Heart right ventricle (tissue), 16 donors: ENCODE measurements at regions not wholly inside any gene's neighbourhood (a gene's known extent, or its start where the extent isn't known, plus 50 kb on each side); places are given as distances from the start of the nearest gene placed in this dataset.
"Not testable (repeated sequence)": the region's sequence is repeated elsewhere in the genome, so short reads cannot be mapped to it uniquely, and the experiment has no call there.

Experiments used
- ATAC-seq, 8 donors: fragments of 200-7000 bp; cut with Tn5 transposase; one replicate each; pipeline ENCODE4 v1.9.1; 2020; ENCODE audit warnings: mild to moderate bottlenecking in 8 of 8, moderate library complexity in 8 of 8, moderate number of reproducible peaks in 1 of 8
- DNase-seq, 2 donors: peaks; one replicate each; pipeline ENCODE4 v3.0.0-alpha.2; 2020
- H3K27ac ChIP-seq, 10 donors: fragments of 200-600 bp; sonication (generic) in 2 of 10; one replicate each; pipeline versions ENCODE4 v1.5.0 to v1.8.0; 2020 to 2022; ENCODE audit warnings: mild to moderate bottlenecking in 3 of 10
- H3K27me3 ChIP-seq, 7 donors: fragments of 200-600 bp; one replicate each; pipeline ENCODE4 v1.8.0; 2021 to 2022; ENCODE audit warnings: mild to moderate bottlenecking in 2 of 7
- H3K36me3 ChIP-seq, 9 donors: fragments of 200-600 bp; sonication (generic) in 1 of 9; one replicate each; pipeline versions ENCODE4 v1.5.0 to v1.8.0; 2020 to 2022; ENCODE audit warnings: mild to moderate bottlenecking in 2 of 9
- H3K4me1 ChIP-seq, 9 donors: fragments of 200-600 bp; sonication (generic) in 1 of 9; one replicate each; pipeline versions ENCODE4 v1.5.0 to v1.8.0; 2020 to 2022; ENCODE audit warnings: mild to moderate bottlenecking in 4 of 9
- H3K4me3 ChIP-seq, 10 donors: fragments of 200-600 bp; sonication (generic) in 2 of 10; one replicate each; pipeline versions ENCODE4 v1.5.0 to v1.8.0; 2020 to 2022; ENCODE audit warnings: mild to moderate bottlenecking in 7 of 10, moderate library complexity in 2 of 10
- H3K9me3 ChIP-seq, 11 donors: fragments of 200-600 bp in 10 of 11; sonication (generic) in 2 of 11; one replicate each; pipeline versions ENCODE4 v1.5.0 to v1.8.0; 2013 to 2022; ENCODE audit warnings: mild to moderate bottlenecking in 2 of 11, control low read depth in 1 of 11, moderate library complexity in 1 of 11
- WGBS, 2 donors: extraction: QIAGEN DNeasy Blood & Tissue Kit; methylation state at CpG; one replicate each; pipeline ENCODE4 v1.1.7; 2013; ENCODE audit warnings: inconsistent platforms in 1 of 2; 5-methylcytosine and 5-hydroxymethylcytosine counted together
- intact Hi-C, 10 donors: fragments of 100-400 bp; cut with DNase I; formaldehyde crosslinking; loops; one replicate each; pipeline versions ENCODE4 v1.11.1 to v1.14.2; 2022
- TF ChIP-seq, protein P1 (sequence below), 9 donors: fragments of 200-600 bp; sonication (generic) in 2 of 9; IDR thresholded peaks; one replicate each; pipeline versions ENCODE4 v1.5.0 to v1.8.0; 2021 to 2022; ENCODE audit warnings: antibody characterized with exemption in 9 of 9, mild to moderate bottlenecking in 5 of 9, moderate library complexity in 1 of 9
- donor health status: Arrhythmogenic right ventricular cardiomyopathy.
- donor health status: ischemic (EF 13 %, LVEDD 7.1; RV severe dilation, severe dysfunction).
- donor health status: healthy with polysubstance abuse.
- donor health status: DM: no; HTN: yes; CAD: no.
- donor health status: DM: no; HTN: no; CAD: no.
- donor health status: ischemic (EF 25% LVEDD 6.9; RV normal size, moderate dysfunction).
- donor health status: ischemic (EF 25% LVEDD 5.7; RV mildly dilated, moderate dysfunction).
- donor health status: healthy.
- donor health status: DM: yes; HTN: yes; CAD: no.
- donor health status: Ischemic cardiomyopathy.
- donor health status: ischemic (EF 35%, LVEDD 5.7; RV mildly dilated, moderate dysfunction).
- donor health status: nonischemic (EF 11% LVEDD 7.7; RV severe dilation, severe dysfunction).
- donor health status: DM: yes; HTN: yes; CAD: no.
- donor health status: PGD.
- donor health status: ischemic (EF 29% LVEDD 5.4; RV normal size, mild dysfunction).
- donor health status: nonischemic (EF 23%, LVEDD 6.1; RV moderate dilation, normal function).

DNA sequence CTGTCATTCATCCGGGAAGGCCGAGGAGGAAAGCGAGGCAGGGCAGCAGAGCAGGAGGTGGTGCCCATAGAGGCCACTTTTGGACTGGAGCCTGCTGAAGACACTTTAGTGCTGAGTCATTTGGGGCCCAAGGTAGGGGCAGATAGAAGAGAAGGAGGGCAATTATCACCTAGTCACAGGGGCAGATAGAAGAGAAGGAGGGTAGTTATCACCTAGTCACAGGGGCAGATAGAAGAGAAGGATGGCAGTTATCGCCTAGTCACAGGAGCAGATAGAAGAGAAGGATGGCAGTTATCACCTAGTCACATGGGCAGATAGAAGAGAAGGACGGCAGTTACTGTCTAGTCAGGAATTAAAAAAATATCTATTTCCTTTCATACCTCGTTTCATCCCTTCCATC is 1372.6 kb downstream of the FOXD4L5 start:
- H3K36me3 ChIP-seq, H3K27me3 ChIP-seq, DNase-seq, H3K27ac ChIP-seq, H3K4me3 ChIP-seq, intact Hi-C loops, ATAC-seq, H3K4me1 ChIP-seq: not testable (repeated sequence)
- H3K9me3 ChIP-seq, result peaks cover 0 to 47% (median 0%) of the 10 kb centered on the region in 11 donors
- WGBS, 2 donors, result 75 to 77% methylated on average over 6 of the region's 6 CpGs

DNA sequence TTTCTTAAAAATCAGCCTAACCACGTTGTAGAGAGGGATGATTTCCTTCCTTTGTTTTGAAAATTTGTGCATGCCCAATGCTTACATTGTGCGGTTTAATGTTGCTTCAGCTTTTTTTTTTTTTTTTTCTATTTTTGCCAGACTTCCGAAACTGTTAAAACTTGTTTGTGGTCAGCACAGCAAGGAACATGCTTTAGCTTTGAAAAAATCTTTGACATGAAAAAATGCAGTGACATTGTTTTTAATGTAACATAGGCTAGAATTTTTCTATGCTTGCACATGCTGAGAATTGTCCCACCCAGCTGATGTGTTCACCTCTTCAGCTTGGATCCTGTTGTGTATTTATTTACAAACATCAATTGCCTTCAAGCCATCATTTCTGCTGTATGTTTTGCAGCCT is 1375.9 kb downstream of the FOXD4L5 start:
- H3K27ac ChIP-seq, H3K27me3 ChIP-seq, H3K36me3 ChIP-seq, DNase-seq, intact Hi-C loops, H3K4me3 ChIP-seq, H3K4me1 ChIP-seq, ATAC-seq: not testable (repeated sequence)
- WGBS, 2 donors, result 54 to 60% methylated on average over 3 of the region's 3 CpGs
- peaks cover 0 to 29% (median 0%) of the 10 kb centered on the region in 11 donors for H3K9me3 ChIP-seq

DNA sequence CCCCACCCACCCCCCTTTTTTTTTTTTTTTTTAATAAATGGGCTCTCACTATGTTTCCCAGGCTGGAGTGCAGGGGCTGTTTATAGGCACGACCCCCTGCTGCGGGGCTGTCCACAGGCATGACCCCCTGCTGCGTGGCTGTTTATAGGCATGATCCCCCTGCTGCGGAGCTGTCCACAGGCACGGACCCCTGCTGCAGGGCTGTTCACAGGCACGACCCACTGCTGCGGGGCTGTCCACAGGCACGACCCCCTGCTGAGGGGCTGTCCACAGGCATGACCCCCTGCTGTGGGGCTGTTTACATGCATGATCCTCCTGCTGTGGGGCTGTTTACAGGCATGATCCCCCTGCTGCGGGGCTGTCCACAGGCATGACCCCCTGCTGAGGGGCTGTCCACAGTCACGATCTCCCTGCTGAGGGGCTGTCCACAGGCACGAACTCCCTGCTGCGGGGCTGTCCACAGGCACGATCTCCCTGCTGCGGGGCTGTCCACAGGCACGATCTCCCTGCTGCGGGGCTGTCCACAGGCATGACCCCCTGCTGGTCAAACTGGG is 1385.3 kb downstream of the FOXD4L5 start:
- peaks cover 0 to 13% (median 0%) of the 10 kb centered on the region in 11 donors for H3K9me3 ChIP-seq
- 81 to 87% methylated on average over 16 of the region's 16 CpGs for WGBS, 2 donors
- H3K4me1 ChIP-seq, intact Hi-C loops, DNase-seq, H3K4me3 ChIP-seq, H3K27ac ChIP-seq, ATAC-seq, H3K36me3 ChIP-seq, H3K27me3 ChIP-seq: not testable (repeated sequence)

DNA sequence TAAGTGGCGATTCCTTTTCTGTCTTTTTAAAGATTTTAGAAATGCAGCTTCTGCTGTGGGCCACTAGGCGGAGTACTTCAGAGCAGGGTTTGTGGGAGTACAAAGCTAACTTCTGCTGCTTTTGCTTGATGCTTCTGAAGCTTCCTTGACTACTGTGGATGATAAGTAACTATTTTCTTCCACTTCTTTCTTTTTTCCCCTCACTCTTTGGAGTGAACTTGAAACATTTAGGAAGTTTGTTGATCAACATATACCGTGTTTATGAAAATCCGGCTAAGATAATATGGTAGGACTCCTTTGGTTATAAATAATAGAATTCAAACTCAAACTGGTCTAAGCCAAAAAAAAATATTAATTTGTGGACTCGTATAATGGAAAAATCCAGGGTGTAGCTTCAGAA is 1403.6 kb downstream of the FOXD4L5 start:
- ATAC-seq, H3K4me1 ChIP-seq, intact Hi-C loops, H3K27me3 ChIP-seq, H3K9me3 ChIP-seq, DNase-seq, H3K27ac ChIP-seq, H3K4me3 ChIP-seq, H3K36me3 ChIP-seq: not testable (repeated sequence)
- 59 to 71% methylated on average over 4 of the region's 5 CpGs for WGBS, 2 donors
- TF ChIP-seq, protein P1, sequence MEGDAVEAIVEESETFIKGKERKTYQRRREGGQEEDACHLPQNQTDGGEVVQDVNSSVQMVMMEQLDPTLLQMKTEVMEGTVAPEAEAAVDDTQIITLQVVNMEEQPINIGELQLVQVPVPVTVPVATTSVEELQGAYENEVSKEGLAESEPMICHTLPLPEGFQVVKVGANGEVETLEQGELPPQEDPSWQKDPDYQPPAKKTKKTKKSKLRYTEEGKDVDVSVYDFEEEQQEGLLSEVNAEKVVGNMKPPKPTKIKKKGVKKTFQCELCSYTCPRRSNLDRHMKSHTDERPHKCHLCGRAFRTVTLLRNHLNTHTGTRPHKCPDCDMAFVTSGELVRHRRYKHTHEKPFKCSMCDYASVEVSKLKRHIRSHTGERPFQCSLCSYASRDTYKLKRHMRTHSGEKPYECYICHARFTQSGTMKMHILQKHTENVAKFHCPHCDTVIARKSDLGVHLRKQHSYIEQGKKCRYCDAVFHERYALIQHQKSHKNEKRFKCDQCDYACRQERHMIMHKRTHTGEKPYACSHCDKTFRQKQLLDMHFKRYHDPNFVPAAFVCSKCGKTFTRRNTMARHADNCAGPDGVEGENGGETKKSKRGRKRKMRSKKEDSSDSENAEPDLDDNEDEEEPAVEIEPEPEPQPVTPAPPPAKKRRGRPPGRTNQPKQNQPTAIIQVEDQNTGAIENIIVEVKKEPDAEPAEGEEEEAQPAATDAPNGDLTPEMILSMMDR (IDR thresholded peaks at IDR 0.05), result peak in 2 of 9 donors; percentile 14 to 16

DNA sequence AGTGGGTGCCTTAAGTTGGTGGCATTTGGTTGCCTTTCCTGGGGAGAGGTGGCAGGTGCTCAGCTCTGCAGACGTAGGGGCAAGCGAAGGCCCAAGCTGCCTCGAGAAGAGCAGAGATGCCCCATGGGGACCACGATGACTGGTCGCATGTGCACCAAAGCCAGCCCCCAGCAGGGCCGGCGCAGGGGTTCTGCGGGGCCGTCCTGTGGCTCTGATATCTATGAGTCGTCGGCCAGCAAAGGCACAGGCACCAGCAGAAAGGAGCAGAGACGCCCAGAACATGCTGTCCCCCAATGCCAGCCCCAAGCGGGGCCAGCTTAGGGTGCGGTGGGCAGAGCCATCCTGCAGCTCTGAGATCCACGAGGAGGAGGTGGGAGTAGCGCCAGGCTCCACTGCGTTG is 1408.6 kb downstream of the FOXD4L5 start:
- H3K4me3 ChIP-seq, DNase-seq, ATAC-seq, intact Hi-C loops, H3K27ac ChIP-seq, H3K9me3 ChIP-seq, H3K36me3 ChIP-seq, H3K27me3 ChIP-seq, H3K4me1 ChIP-seq: not testable (repeated sequence)
- WGBS, 2 donors, result 83 to 87% methylated on average over 12 to 14 of the region's 17 CpGs

DNA sequence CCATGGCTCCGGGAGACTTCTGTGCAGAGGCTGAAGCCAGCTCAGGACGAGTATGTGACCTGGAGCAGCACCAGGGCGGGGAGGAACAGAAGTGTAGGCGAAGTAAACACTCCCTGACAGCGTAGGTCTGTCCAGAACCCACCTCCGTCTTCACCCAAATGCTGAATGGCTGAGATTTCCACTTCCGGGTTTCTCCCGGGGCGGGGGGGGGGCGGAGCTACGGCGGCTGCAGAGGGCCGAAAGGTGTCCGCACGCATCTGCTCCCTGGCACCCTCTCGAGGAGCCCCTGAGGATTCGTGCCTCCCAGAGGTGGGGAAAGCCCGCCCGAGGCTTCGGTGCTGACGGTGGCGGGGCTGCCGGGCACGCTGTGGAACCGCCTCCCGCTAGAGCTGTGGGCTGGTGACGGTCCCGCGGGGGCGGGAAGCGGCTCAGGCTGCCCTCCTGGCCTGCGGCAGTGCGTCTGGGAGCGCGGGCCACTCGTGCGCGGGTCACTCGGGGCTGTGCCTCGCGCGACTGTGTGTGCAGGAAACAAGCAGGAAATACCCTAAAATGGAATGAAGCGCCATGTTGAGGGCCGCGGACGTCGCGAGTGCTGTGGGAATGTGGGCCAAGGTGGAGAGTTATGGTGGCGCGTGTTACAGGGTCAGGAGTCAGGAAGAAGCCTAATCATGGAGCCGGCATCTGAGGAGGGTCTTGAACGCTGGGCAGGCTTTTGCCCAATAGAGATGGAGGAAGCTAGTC is 1425.4 kb downstream of the FOXD4L5 start:
- DNase-seq (peak; percentile 28 to 39), ATAC-seq (peak in 6 of 8 donors; percentile 7 to 85 (median 48))
- Histone ChIP-seq H3K27ac (peak overlapping the region in 8 of 10 donors; percentile 30 to 79 (median 61)), H3K4me1 (peaks cover 0 to 5% (median 0%) of the 10 kb centered on the region in 9 donors), H3K4me3 (peak overlapping the region; percentile 32 to 77 (median 50)), H3K27me3 (no peaks in the 10 kb centered on the region), H3K36me3 (no peaks in the 10 kb centered on the region), H3K9me3 (peaks cover 0 to 17% (median 0%) of the 10 kb centered on the region in 11 donors)
- intact Hi-C loops, result no loop called here
- WGBS, 2 donors, result 34 to 45% methylated on average over 51 to 52 of the region's 52 CpGs
- TF ChIP-seq, protein P1 (IDR thresholded peaks at IDR 0.05), result peak in 1 of 9 donors; percentile 32

DNA sequence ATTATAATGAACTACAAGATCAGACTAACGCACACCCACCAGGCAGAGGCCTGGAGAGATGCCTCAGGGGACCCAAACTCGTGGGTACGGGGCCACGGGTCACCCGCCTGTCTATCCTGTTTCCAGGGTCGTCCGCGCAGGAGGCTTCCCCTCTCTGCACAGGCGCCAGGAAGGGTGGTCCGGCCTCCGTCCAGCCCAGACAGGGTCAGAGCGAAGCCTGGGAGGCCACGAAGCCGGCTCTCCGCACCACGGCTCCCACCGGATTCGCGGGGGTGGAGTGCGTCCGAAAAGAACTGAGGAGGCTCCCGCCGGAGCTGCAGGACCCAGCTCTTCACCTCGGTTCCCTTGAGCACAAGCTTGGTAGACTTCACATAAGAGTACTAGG is 1425.9 kb downstream of the FOXD4L5 start:
- H3K27ac ChIP-seq, result peak overlapping the region in 8 of 10 donors; percentile 30 to 79 (median 61)

DNA sequence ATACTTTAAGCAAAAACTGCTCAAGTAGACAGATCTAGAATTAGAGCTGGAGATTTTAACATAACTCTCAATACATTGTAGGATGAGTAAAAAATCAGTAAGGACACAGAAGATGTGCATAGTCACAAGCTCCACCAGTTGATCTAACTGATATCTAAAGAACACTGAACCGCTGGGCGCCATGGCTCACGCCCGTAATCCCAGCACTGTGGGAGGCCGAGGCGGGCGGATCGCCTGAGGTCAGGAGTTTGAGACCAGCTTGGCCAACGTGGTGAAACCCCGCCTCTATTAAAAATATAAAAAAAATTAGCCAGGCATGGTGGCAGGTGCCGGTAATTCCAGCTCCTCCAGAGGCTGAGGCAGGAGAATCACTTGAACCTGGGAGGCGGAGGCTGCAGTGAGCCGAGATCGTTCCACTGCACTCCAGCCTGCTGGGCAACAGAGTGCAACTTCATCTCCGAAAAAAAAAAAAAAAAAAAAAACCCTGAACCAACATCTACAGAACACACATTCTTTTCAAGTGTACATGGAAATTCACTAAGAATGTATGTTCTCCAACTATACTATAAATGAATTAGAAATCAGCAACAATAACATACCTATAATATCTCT is 1431.8 kb downstream of the FOXD4L5 start:
- H3K4me3 ChIP-seq, ATAC-seq, H3K27ac ChIP-seq, H3K4me1 ChIP-seq, H3K27me3 ChIP-seq, H3K9me3 ChIP-seq, intact Hi-C loops, H3K36me3 ChIP-seq, DNase-seq: not testable (repeated sequence)
- 87 to 89% methylated on average over 15 of the region's 15 CpGs for WGBS, 2 donors

More for the DNA sequence above, 1425.9 kb downstream of the FOXD4L5 start:
- peaks cover 0 to 17% (median 0%) of the 10 kb centered on the region in 11 donors for H3K9me3 ChIP-seq
- H3K27me3 ChIP-seq, ATAC-seq, intact Hi-C loops, H3K36me3 ChIP-seq, H3K4me1 ChIP-seq: not testable (repeated sequence)
- 25 to 40% methylated on average over 24 of the region's 24 CpGs for WGBS, 2 donors
- peak overlapping the region; percentile 32 to 77 (median 50) for H3K4me3 ChIP-seq
- peak in 1 of 2 donors; percentile 3 for DNase-seq

DNA sequence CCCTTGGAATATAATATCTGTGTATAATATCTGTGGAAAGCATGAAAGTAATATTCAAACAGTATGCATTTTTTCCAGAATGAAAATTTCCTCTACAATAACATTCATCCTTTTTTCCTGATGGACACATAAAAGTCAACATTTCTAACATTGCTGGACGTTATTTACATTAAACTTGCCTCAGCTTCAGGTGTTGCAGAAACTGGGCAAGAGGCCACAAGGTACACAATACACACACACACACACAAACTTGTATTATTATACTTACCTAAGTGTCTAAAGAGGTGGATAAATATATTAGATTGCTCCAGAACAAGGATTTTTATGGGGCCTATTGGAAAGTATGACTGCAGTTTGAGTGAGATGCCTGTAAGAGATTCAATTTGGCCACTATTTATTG is 1460.2 kb downstream of the FOXD4L5 start:
- not testable (repeated sequence) for H3K27ac ChIP-seq

More for the DNA sequence above, 1460.2 kb downstream of the FOXD4L5 start:
- H3K4me1 ChIP-seq, H3K36me3 ChIP-seq, DNase-seq, intact Hi-C loops, H3K4me3 ChIP-seq, ATAC-seq: not testable (repeated sequence)
- WGBS, 2 donors, result 19% methylated on average over 1 of the region's 1 CpG
- H3K9me3 ChIP-seq, result peaks cover 0 to 11% (median 0%) of the 10 kb centered on the region in 11 donors
- H3K27me3 ChIP-seq, result peaks cover 0 to 11% (median 0%) of the 10 kb centered on the region in 7 donors
